Osteocyte (in vitro differentiated cells): ENCODE measurements at regions not wholly inside any gene's neighbourhood (a gene's known extent, or its start where the extent isn't known, plus 50 kb on each side); places are given as distances from the start of the nearest gene placed in this dataset.

Experiments used
- DNase-seq: peaks from one replicate; pipeline ENCODE4 v3.0.0; 2021; ENCODE audit warnings: mixed read lengths; ENCODE audit not compliant: unreplicated experiment; ENCODE audit errors: extremely low spot score
- H3K27ac Mint-ChIP-seq: one replicate; pipeline ENCODE4 v1.8.0; 2021; ENCODE audit warnings: mild to moderate bottlenecking, mixed read lengths; ENCODE audit not compliant: unreplicated experiment
- H3K27me3 Mint-ChIP-seq: one replicate; pipeline ENCODE4 v1.8.0; 2021; ENCODE audit warnings: mixed read lengths; ENCODE audit not compliant: unreplicated experiment
- H3K36me3 Mint-ChIP-seq: one replicate; pipeline ENCODE4 v1.8.0; 2021; ENCODE audit warnings: mixed read lengths; ENCODE audit not compliant: unreplicated experiment
- H3K4me1 Mint-ChIP-seq: one replicate; pipeline ENCODE4 v1.8.0; 2021; ENCODE audit warnings: mixed read lengths; ENCODE audit not compliant: unreplicated experiment
- H3K4me3 Mint-ChIP-seq: one replicate; pipeline ENCODE4 v1.8.0; 2021; ENCODE audit warnings: mild to moderate bottlenecking, moderate library complexity, mixed read lengths; ENCODE audit not compliant: unreplicated experiment
- H3K9me3 Mint-ChIP-seq: one replicate; pipeline ENCODE4 v1.8.0; 2021; ENCODE audit warnings: mixed read lengths; ENCODE audit not compliant: unreplicated experiment
- TF ChIP-seq, protein P1 (sequence below): fragments of 200-600 bp; sonication (generic); IDR thresholded peaks from 2 replicates; pipeline ENCODE4 v1.5.0; 2021; ENCODE audit warnings: antibody characterized with exemption, mild to moderate bottlenecking, moderate library complexity

DNA sequence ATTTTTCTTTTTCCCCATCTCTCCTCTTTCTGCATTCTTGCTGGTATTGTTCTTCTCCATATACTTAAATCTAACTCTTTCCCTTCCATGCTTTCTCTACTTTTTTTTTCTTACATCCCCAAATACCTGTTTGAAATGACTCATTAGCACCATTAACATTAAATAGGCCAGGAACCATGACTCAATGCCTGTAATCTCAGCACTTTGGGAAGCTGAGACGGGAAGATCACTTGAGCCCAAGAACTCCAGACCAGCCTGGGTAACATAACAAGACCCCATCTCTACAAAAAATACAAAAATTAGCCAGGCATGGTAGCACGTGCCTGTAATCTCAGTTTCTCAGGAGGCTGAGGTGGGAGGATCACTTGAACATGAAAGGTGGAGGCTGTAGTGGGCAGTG is 1026.8 kb downstream of the GATA3 start:
- TF ChIP-seq, protein P1, sequence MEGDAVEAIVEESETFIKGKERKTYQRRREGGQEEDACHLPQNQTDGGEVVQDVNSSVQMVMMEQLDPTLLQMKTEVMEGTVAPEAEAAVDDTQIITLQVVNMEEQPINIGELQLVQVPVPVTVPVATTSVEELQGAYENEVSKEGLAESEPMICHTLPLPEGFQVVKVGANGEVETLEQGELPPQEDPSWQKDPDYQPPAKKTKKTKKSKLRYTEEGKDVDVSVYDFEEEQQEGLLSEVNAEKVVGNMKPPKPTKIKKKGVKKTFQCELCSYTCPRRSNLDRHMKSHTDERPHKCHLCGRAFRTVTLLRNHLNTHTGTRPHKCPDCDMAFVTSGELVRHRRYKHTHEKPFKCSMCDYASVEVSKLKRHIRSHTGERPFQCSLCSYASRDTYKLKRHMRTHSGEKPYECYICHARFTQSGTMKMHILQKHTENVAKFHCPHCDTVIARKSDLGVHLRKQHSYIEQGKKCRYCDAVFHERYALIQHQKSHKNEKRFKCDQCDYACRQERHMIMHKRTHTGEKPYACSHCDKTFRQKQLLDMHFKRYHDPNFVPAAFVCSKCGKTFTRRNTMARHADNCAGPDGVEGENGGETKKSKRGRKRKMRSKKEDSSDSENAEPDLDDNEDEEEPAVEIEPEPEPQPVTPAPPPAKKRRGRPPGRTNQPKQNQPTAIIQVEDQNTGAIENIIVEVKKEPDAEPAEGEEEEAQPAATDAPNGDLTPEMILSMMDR = no peak
- Mint-ChIP-seq H3K4me3 (no peak overlapping the region), H3K9me3 (peaks cover 3% of the 10 kb centered on the region), H3K27me3 (no peaks in the 10 kb centered on the region), H3K27ac (no peak overlapping the region), H3K36me3 (no peaks in the 10 kb centered on the region), H3K4me1 (no peaks in the 10 kb centered on the region)
- no peak for DNase-seq

DNA sequence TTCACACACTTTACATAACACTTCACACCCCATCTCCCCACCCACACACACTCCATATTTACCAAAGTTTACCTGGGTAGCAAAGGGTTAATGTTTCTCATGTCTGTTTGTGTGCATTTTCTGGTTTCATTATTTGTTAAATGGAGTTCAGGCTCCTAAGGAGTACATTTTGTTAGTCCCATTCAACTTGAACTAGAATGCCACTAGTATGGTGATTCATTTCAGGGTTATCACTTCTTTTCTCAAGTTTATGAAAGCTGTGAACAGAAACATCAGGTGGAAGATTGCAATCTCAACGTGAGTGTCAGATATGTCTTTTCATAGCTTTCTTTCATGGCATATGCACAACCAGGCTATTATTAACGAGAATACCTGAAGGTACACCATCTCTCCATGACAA is 1027.5 kb downstream of the GATA3 start:
- H3K9me3 Mint-ChIP-seq = peaks cover 3% of the 10 kb centered on the region
- no peak for DNase-seq

DNA sequence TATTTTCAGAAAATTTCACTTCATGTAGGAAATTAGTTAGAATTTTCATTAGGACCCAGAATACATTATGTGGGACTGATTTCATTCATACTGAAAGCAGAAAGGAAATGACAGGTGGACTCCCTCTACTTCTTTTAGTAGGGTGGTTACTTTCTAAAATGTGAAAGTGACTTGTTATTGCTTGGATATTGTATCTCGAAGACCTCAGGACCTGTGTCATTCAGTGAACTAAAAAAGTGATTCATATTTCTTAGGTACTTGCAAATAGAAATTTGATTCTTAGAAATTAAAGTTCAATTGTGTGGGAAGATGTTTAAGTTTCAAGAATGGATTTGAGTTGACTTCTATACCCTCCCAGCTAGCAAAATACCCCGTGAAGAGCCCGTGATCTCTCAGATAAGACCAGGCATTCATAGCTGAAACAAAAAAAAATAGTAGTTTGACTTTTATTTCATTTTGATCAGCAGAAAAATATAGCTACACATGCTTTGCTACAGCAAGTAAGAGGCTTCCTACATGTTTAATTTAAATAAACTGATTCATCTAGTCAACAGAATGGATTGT is 1037.1 kb downstream of the GATA3 start:
- no peaks in the 10 kb centered on the region for H3K36me3 Mint-ChIP-seq
- no peak for DNase-seq
- H3K4me1 Mint-ChIP-seq = no peaks in the 10 kb centered on the region
- no peaks in the 10 kb centered on the region for H3K9me3 Mint-ChIP-seq
- no peaks in the 10 kb centered on the region for H3K27me3 Mint-ChIP-seq
- TF ChIP-seq, protein P1 = no peak
- no peak overlapping the region for H3K4me3 Mint-ChIP-seq
- H3K27ac Mint-ChIP-seq = no peak overlapping the region

More for the DNA sequence above, 1027.5 kb downstream of the GATA3 start:
- TF ChIP-seq, protein P1 = no peak
- Mint-ChIP-seq H3K4me1 (no peaks in the 10 kb centered on the region), H3K4me3 (no peak overlapping the region), H3K36me3 (no peaks in the 10 kb centered on the region), H3K27ac (no peak overlapping the region), H3K27me3 (no peaks in the 10 kb centered on the region)

DNA sequence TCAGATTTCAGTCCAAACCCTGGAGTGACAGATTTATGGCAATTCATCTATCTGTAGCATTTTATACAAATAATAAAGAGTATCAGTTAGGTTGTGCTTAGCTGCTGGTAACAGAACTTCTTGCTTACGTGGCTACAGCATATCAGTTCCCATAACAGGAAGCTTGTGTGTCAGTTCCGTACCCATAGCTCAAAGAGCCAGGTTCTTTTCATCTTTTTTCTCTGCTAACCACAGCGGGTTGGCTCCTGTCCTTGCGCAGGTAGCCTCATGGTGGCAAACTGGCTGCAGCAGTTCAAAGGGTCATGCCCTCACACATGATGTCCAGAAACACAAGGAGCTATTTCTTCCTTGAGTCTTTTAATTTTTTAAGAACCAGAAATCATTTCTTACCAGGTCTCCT is 1041.8 kb downstream of the GATA3 start:
- DNase-seq = no peak
- H3K4me1 Mint-ChIP-seq = no peaks in the 10 kb centered on the region
- no peaks in the 10 kb centered on the region for H3K27me3 Mint-ChIP-seq
- no peak overlapping the region for H3K27ac Mint-ChIP-seq
- TF ChIP-seq, protein P1 = no peak
- H3K9me3 Mint-ChIP-seq = no peaks in the 10 kb centered on the region
- H3K4me3 Mint-ChIP-seq = no peak overlapping the region
- H3K36me3 Mint-ChIP-seq = no peaks in the 10 kb centered on the region

DNA sequence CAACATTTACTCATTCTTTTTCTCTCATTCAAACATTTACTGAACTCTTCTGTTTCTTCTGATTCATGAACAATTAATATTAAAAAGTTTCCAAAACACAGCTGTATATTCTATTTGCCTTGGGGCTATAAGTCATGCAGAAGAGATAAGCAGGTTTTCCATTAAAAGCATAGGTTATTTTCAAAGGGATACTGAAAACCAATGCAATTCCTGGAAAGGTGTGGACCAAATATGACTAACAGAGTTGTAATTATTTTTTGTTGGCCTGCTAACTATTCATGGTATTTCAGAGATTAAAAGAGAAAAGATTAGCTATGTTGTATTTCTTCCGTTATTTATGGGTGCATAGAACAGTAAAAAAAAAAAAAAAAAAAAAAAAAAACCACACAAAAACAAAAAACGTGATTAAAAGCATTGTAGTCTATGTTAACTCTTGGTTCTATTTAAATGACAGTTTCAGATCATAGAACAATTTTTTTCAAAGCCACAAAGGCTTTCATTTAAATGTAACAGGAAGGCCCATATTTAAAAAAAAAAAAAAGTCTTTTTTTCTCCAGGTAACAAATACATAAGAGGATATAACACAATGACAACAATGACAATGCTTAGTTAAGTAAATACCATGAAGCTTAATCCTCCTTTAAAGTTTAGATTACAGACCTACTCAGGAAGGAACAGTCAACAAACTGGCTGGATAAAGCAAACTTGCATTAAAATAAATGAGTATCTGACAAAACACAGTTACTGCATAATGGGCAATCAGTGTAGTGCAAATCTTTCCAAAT is 1042.9 kb downstream of the GATA3 start:
- Mint-ChIP-seq H3K9me3 (no peaks in the 10 kb centered on the region), H3K4me3 (no peak overlapping the region), H3K36me3 (no peaks in the 10 kb centered on the region), H3K27me3 (no peaks in the 10 kb centered on the region), H3K4me1 (no peaks in the 10 kb centered on the region), H3K27ac (no peak overlapping the region)
- DNase-seq = no peak
- TF ChIP-seq, protein P1 = no peak
